ENCODE measurements at regions not wholly inside any gene's neighbourhood (a gene's known extent, or its start where the extent isn't known, plus 50 kb on each side); places are given as distances from the start of the nearest gene placed in this dataset.

DNA sequence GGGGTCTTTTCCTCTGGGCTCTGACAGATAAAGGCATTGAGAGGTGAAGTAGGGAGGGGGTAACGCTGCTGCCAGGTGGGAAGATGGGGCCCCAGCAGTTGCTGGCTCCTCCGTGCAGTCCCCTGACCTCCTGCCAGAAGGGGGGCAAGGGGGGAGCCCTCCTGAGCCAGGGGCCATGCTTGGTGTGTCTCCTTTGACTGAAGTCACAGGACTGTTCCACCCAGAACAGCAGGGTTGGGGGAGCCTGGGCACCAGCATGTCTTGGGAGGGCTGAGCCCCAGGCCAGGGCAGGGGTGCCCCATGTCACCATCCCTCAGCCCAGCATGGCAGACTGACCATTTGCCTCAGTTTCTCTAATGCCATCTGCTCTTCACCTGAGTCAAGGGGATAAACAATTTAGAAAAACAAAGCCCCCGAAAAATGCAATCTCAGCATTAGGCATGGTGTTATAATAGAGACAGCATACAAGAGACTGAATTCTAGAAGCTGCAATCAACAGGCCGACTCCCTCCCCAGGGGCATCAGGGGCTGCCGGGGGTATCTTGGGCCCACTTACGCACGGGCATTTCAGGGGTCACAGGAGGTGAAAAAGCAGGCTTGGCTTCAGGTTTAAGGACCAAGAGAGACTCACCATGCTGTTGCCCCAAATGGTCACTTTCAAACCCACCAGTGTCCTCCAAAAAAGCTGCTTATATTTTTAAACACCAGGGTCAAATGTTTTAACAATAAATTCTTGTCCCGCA lies 108.6 kb upstream of the GPR26 start:
- TF ChIP-seq, protein P1, sequence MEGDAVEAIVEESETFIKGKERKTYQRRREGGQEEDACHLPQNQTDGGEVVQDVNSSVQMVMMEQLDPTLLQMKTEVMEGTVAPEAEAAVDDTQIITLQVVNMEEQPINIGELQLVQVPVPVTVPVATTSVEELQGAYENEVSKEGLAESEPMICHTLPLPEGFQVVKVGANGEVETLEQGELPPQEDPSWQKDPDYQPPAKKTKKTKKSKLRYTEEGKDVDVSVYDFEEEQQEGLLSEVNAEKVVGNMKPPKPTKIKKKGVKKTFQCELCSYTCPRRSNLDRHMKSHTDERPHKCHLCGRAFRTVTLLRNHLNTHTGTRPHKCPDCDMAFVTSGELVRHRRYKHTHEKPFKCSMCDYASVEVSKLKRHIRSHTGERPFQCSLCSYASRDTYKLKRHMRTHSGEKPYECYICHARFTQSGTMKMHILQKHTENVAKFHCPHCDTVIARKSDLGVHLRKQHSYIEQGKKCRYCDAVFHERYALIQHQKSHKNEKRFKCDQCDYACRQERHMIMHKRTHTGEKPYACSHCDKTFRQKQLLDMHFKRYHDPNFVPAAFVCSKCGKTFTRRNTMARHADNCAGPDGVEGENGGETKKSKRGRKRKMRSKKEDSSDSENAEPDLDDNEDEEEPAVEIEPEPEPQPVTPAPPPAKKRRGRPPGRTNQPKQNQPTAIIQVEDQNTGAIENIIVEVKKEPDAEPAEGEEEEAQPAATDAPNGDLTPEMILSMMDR (IDR thresholded peaks at IDR 0.05), result no peak
- ATAC-seq (no peak), DNase-seq (no peak)
- ChIA-PET POLR2A (no interaction called here), CTCF (interaction anchor here (0.8 to 2.4 kb wide), 6 partner anchors 14 to 515 kb away, joined by 3 to 15 read pairs (median 4); no protein-coding TSS in a partner anchor)
- intact Hi-C loops (cut with micrococcal nuclease), result loop anchor here (2.0 to 5.0 kb wide), 2 partner anchors 425 to 515 kb away; no protein-coding TSS in a partner anchor
- no peaks in the 10 kb centered on the region for H3K36me3 Mint-ChIP-seq (ENCODE audit: low read depth)
- no peaks in the 10 kb centered on the region for H3K4me1 Mint-ChIP-seq (ENCODE audit: low read depth)
- no peaks in the 10 kb centered on the region for H3K9me3 Mint-ChIP-seq
- H3K27ac Mint-ChIP-seq, result no peak overlapping the region
- peaks cover 6% of the 10 kb centered on the region for H3K27me3 Mint-ChIP-seq
- H3K4me3 Mint-ChIP-seq, result no peak overlapping the region

DNA sequence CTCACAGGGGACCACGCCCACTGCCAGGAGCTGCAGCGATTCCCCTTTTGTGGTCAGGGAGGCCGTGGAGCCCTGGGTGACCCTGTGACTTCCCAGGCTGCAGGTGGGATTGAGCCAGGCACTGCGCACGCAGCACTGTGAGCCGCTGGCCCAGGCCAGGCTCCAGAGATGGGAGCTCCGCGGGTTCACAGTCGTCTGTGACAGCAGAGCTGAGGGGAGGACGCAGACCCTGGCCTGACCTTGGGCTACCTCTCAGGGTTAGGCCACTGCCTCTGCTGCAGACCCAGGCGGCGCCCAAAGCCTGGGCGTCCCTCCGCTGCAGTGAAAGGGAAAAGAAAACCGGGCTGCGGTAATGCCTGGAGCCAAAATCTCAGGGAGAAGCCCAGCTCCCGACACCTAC lies 107.5 kb upstream of the GPR26 start:
- TF ChIP-seq, protein P1 (IDR thresholded peaks at IDR 0.05), result no peak
- intact Hi-C loops (cut with micrococcal nuclease), result loop anchor here (2.0 to 5.0 kb wide), 2 partner anchors 426 to 516 kb away; no protein-coding TSS in a partner anchor
- DNase-seq, result no peak
- CTCF ChIA-PET, result interaction anchor here (0.6 to 2.4 kb wide), 7 partner anchors 15 to 518 kb away, joined by 3 to 15 read pairs (median 4); no protein-coding TSS in a partner anchor
- POLR2A ChIA-PET, result no interaction called here
- Mint-ChIP-seq H3K4me1 (ENCODE audit: low read depth) (no peaks in the 10 kb centered on the region), H3K27ac (no peak overlapping the region), H3K36me3 (ENCODE audit: low read depth) (no peaks in the 10 kb centered on the region), H3K27me3 (peaks cover 6% of the 10 kb centered on the region), H3K4me3 (no peak overlapping the region), H3K9me3 (no peaks in the 10 kb centered on the region)
- ATAC-seq, result no peak

DNA sequence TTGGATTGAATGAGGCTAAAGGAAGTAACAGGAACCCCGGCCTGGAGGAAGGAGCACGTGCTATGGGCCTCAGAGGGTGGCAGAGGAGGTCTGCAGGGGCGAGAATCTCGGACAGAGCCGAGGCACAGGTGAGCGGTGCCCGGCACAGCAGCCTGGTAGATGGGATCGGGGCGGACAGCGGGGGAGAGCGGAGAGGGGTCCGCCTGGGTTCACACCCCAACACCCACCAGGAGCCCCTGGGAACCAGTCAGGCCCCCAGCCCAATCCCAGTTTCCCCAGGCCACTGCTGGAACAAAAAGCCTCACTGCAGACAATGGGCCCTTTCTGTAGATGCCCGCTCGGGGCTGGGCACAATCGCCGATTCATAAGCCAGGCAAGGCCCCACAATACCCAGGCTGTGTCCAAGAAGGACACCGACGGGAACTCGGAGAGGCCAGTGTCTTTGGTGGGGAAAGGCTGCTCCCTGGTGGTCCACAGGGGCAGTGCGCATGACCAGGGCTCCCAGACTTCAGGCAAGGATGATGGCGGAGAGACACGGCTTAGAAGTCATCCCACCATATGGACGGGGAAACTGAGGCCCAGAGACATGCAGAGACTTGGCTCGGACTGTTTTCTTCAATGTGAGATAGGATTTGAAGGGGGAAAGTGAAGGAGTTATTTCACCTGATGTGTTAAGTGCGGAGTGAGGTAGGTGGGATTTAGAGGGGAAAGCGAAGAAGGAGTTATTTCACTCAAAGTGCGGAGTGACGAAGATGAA lies 106.9 kb upstream of the GPR26 start:
- ChIA-PET POLR2A (no interaction called here), CTCF (interaction anchor here (1.1 to 2.4 kb wide), 8 partner anchors 14 to 519 kb away, joined by 3 to 15 read pairs (median 7); no protein-coding TSS in a partner anchor)
- peak; percentile 71 for DNase-seq
- no peak overlapping the region for H3K4me3 Mint-ChIP-seq
- intact Hi-C loops (cut with micrococcal nuclease), result loop anchor here (2.0 to 5.0 kb wide), 2 partner anchors 426 to 517 kb away; no protein-coding TSS in a partner anchor
- H3K9me3 Mint-ChIP-seq, result no peaks in the 10 kb centered on the region
- H3K27me3 Mint-ChIP-seq, result peaks cover 6% of the 10 kb centered on the region
- TF ChIP-seq, protein P1 (IDR thresholded peaks at IDR 0.05), result peak; percentile 94
- no peaks in the 10 kb centered on the region for H3K4me1 Mint-ChIP-seq (ENCODE audit: low read depth)
- H3K27ac Mint-ChIP-seq, result no peak overlapping the region
- no peaks in the 10 kb centered on the region for H3K36me3 Mint-ChIP-seq (ENCODE audit: low read depth)
- ATAC-seq, result peak; percentile 70

DNA sequence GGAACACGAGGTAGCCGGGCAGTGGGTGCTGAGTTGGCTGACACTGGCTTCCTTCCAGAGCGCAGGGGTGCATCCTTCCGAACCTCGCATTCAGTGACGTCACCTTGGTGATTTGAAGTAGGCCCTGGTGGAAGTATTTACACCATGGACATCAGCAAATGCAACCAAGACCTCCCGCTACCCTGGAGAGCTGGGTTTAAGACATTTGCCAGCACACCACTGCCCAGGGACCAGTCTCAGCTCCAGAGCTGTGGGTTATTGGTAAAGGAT lies 106.4 kb upstream of the GPR26 start:
- POLR2A ChIA-PET, result no interaction called here

More for the DNA sequence above, 106.4 kb upstream of the GPR26 start:
- CTCF ChIA-PET, result interaction anchor here (0.8 to 2.1 kb wide), 6 partner anchors 14 to 517 kb away, joined by 3 to 8 read pairs (median 4); no protein-coding TSS in a partner anchor
- peaks cover 6% of the 10 kb centered on the region for H3K27me3 Mint-ChIP-seq
- H3K36me3 Mint-ChIP-seq (ENCODE audit: low read depth), result no peaks in the 10 kb centered on the region
- no peak for ATAC-seq
- no peaks in the 10 kb centered on the region for H3K9me3 Mint-ChIP-seq
- TF ChIP-seq, protein P1 (IDR thresholded peaks at IDR 0.05), result no peak
- no peak overlapping the region for H3K27ac Mint-ChIP-seq
- H3K4me1 Mint-ChIP-seq (ENCODE audit: low read depth), result no peaks in the 10 kb centered on the region
- no peak for DNase-seq
- no peak overlapping the region for H3K4me3 Mint-ChIP-seq
- intact Hi-C loops (cut with micrococcal nuclease), result loop anchor here (2.0 to 5.0 kb wide), 2 partner anchors 427 to 517 kb away; no protein-coding TSS in a partner anchor
